GM18502 (cell line): ENCODE measurements at regions not wholly inside any gene's neighbourhood (a gene's known extent, or its start where the extent isn't known, plus 50 kb on each side); places are given as distances from the start of the nearest gene placed in this dataset.
A peak's percentile ranks its signal among the peaks of the same experiment; 100 is the strongest.
"Not testable (repeated sequence)": the region's sequence is repeated elsewhere in the genome, so short reads cannot be mapped to it uniquely, and the experiment has no call there.

Source experiments
- ATAC-seq: cut with Tn5 transposase; IDR thresholded peaks from one replicate; pipeline ENCODE4 v1.9.1; 2021; ENCODE audit warnings: mild to moderate bottlenecking; ENCODE audit not compliant: unreplicated experiment, poor library complexity

GRCh38 chr7:65080799-65081668 lies 74.5 kb upstream of the ERV3-1 start:
- ATAC-seq: peak; percentile 100

DNA sequence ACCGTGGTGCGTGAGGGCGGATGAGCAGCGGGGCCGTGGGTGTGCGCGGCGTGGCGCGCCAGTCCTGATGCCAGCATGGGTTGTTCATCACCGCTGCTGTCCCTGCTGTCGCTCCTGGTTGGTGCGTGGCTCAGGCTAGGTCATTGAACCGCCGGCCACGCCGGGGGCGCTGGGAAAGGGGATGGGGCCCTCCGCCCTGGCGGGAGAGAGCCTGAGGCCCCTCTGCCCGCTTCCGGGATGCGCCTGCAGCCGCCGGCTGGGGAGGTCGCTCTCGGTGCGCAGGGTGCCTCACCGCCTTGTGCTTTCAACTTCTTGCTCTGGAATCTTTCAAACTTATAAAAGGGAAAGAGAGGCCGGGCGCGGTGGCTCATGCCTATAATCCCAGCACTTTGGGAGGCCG lies 68.5 kb upstream of the ERV3-1 start:
- not testable (repeated sequence) for ATAC-seq

DNA sequence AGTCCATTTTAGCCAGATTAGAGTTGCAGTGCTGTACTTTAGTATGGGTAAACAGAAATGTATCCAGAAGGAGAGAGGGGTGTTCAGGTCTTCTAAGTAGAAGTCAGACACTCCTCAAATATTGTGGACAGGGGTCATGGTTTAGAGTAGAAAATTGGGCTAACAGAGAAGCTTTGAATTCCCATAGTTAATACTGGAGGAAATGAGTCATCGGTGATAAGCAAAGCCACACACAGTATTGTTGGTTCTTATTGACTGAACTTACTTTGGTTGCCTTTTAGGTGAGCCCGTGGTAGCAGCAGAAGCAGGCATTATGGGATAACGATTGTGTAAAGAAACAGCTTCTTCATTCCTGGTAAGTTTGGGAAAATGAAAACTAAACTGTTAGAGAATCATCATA lies 66.7 kb upstream of the ERV3-1 start:
- ATAC-seq: not testable (repeated sequence)

GRCh38 chr7:65071854-65072431 lies 65.5 kb upstream of the ERV3-1 start:
- not testable (repeated sequence) for ATAC-seq

- not testable (repeated sequence) for ATAC-seq
Measured at GRCh38 chr7:65069476-65069875, 63.0 kb upstream of the ERV3-1 start.

DNA sequence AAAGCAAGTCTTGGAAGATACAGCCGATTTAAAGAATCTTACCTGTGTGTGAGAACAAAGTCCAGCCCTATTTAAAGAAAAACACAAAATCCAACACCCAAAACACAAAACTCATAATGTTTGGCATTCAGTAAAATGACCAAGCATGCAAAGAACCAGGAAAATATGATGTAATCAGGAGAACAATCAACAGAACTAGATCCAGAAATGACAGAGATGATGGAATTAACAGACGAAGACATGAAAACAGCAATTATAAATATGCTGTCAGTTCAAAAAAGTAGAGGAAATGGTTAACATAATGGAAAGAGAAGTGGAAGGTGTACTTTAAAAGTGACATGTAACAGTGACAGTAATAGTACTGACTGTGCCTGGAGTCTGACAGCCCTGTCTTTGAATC lies 56.1 kb upstream of the ERV3-1 start:
- not testable (repeated sequence) for ATAC-seq

GRCh38 chr7:65059247-65059646 lies 52.8 kb upstream of the ERV3-1 start:
- ATAC-seq: not testable (repeated sequence)
